Liver (tissue), 3 donors: ENCODE measurements at regions not wholly inside any gene's neighbourhood (a gene's known extent, or its start where the extent isn't known, plus 50 kb on each side); places are given as distances from the start of the nearest gene placed in this dataset.

Experiments
- CTCF ChIP-seq: fragments of 150-350 bp; IDR thresholded peaks from 2 replicates; pipeline ENCODE4 v1.5.1; 2017; ENCODE audit warnings: improper control_type of control experiment, low read depth, low read length; ENCODE audit not compliant: missing input control
- EGR1 ChIP-seq, 2 donors: IDR thresholded peaks; 2 replicates each; pipeline ENCODE4 v1.6.1; 2016 to 2018; ENCODE audit warnings: antibody characterized with exemption in 2 of 2, low read depth in 2 of 2
- FOXA1 ChIP-seq: IDR thresholded peaks from 2 replicates; pipeline ENCODE4 v1.6.1; 2016; ENCODE audit warnings: antibody characterized with exemption
- GABPA ChIP-seq, 2 donors: IDR thresholded peaks in 1 of 2; conservative IDR thresholded peaks in 1 of 2; 2 replicates each; pipeline ENCODE4 v1.6.1; 2016; ENCODE audit warnings: antibody characterized with exemption in 2 of 2, mild to moderate bottlenecking in 1 of 2, moderate library complexity in 1 of 2
- HNF4A ChIP-seq, 2 donors: conservative IDR thresholded peaks; 2 replicates each; pipeline ENCODE4 v1.6.1; 2016; ENCODE audit warnings: antibody characterized with exemption in 2 of 2, mild to moderate bottlenecking in 2 of 2
- JUND ChIP-seq, 2 donors: IDR thresholded peaks; 2 replicates each; pipeline ENCODE4 v1.6.1; 2016; ENCODE audit warnings: antibody characterized with exemption in 2 of 2
- MAX ChIP-seq: IDR thresholded peaks from 2 replicates; pipeline ENCODE4 v1.6.1; 2016; ENCODE audit warnings: antibody characterized with exemption
- RAD21 ChIP-seq, 2 donors: IDR thresholded peaks; 2 replicates each; pipeline ENCODE4 v1.6.1; 2016; ENCODE audit warnings: antibody characterized with exemption in 2 of 2, mild to moderate bottlenecking in 2 of 2
- REST ChIP-seq: IDR thresholded peaks from 2 replicates; pipeline ENCODE4 v1.6.1; 2016; ENCODE audit warnings: antibody characterized with exemption, mild to moderate bottlenecking
- SP1 ChIP-seq: IDR thresholded peaks from 2 replicates; pipeline ENCODE4 v1.6.1; 2018; ENCODE audit warnings: antibody characterized with exemption, mild to moderate bottlenecking
- TAF1 ChIP-seq: conservative IDR thresholded peaks from 2 replicates; pipeline ENCODE4 v1.6.1; 2016; ENCODE audit warnings: antibody characterized with exemption, mild to moderate bottlenecking
- YY1 ChIP-seq: IDR thresholded peaks from 2 replicates; pipeline ENCODE4 v1.6.1; 2016; ENCODE audit warnings: antibody characterized with exemption, mild to moderate bottlenecking
- TF ChIP-seq, protein P1 (sequence below): IDR thresholded peaks from 2 replicates; pipeline ENCODE4 v1.6.1; 2016; ENCODE audit warnings: antibody characterized with exemption
- TF ChIP-seq, protein P2 (sequence below): IDR thresholded peaks from 2 replicates; pipeline ENCODE4 v1.6.1; 2016; ENCODE audit warnings: antibody characterized with exemption
- donor health status: healthy.
- donor health status: healthy.

GRCh38 chr21:21969211-21969610, 971.0 kb downstream of the NCAM2 start:
- no peak for TF ChIP-seq REST
- TF ChIP-seq MAX = no peak
- TF ChIP-seq CTCF = no peak
- no peak for TF ChIP-seq YY1
- TF ChIP-seq, protein P1, sequence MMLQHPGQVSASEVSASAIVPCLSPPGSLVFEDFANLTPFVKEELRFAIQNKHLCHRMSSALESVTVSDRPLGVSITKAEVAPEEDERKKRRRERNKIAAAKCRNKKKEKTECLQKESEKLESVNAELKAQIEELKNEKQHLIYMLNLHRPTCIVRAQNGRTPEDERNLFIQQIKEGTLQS = no peak
- no peak for TF ChIP-seq GABPA (IDR thresholded peaks at IDR 0.05 in 1 of 2, conservative IDR thresholded peaks at IDR 0.05 in 1 of 2)
- no peak for TF ChIP-seq RAD21 (IDR thresholded peaks at IDR 0.05)
- TF ChIP-seq EGR1 (IDR thresholded peaks at IDR 0.05; ENCODE audit: low read depth in 2 of 2) = no peak
- TF ChIP-seq HNF4A (conservative IDR thresholded peaks at IDR 0.05) = no peak
- no peak for TF ChIP-seq SP1
- TF ChIP-seq TAF1 = no peak
- no peak for TF ChIP-seq FOXA1
- TF ChIP-seq, protein P2, sequence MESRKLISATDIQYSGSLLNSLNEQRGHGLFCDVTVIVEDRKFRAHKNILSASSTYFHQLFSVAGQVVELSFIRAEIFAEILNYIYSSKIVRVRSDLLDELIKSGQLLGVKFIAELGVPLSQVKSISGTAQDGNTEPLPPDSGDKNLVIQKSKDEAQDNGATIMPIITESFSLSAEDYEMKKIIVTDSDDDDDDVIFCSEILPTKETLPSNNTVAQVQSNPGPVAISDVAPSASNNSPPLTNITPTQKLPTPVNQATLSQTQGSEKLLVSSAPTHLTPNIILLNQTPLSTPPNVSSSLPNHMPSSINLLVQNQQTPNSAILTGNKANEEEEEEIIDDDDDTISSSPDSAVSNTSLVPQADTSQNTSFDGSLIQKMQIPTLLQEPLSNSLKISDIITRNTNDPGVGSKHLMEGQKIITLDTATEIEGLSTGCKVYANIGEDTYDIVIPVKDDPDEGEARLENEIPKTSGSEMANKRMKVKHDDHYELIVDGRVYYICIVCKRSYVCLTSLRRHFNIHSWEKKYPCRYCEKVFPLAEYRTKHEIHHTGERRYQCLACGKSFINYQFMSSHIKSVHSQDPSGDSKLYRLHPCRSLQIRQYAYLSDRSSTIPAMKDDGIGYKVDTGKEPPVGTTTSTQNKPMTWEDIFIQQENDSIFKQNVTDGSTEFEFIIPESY = no peak
- TF ChIP-seq JUND (IDR thresholded peaks at IDR 0.05) = no peak
